PC-3 (cell line): ENCODE measurements at regions not wholly inside any gene's neighbourhood (a gene's known extent, or its start where the extent isn't known, plus 50 kb on each side); places are given as distances from the start of the nearest gene placed in this dataset.

Experiments
- ATAC-seq: fragments of 200-7000 bp; cut with Tn5 transposase; 2 replicates; pipeline ENCODE4 v1.9.1; 2020; ENCODE audit warnings: mild to moderate bottlenecking, moderate library complexity
- BruUV-seq: library from RNA; stranded (reverse); fragments of 400-500 nt; replicated peaks from 2 replicates; lab custom pipeline; 2021; lab: Mats Ljungman, UMichigan
- CTCF ChIA-PET: fragments of 300-600 bp; sonication (Branson Sonifier 250); formaldehyde crosslinking; loops from one replicate; lab custom pipeline; 2022; ENCODE audit warnings: antibody characterized with exemption; lab: Charles Lee
- POLR2A ChIA-PET: fragments of 300-600 bp; sonication (Branson Sonifier 250); formaldehyde crosslinking; loops from one replicate; lab custom pipeline; 2022; ENCODE audit warnings: antibody characterized with exemption; ENCODE audit not compliant: unreplicated experiment; lab: Charles Lee
- DNase-seq: peaks from one replicate; pipeline ENCODE4 v3.0.0-alpha.2; 2015
- H2AFZ ChIP-seq: fragments of 300-600 bp; sonication (generic); 2 replicates; pipeline ENCODE4 v1.6.0; 2016; ENCODE audit warnings: antibody characterized with exemption, low read length
- H3F3A ChIP-seq: fragments of 300-600 bp; sonication (generic); one replicate; pipeline ENCODE4 v1.6.0; 2017; ENCODE audit warnings: antibody characterized with exemption, low read length, control low read depth, mild to moderate bottlenecking; ENCODE audit not compliant: unreplicated experiment
- H3K27ac ChIP-seq: fragments of 300-600 bp; sonication (generic); 2 replicates; pipeline ENCODE4 v1.5.1; 2016; ENCODE audit warnings: mild to moderate bottlenecking, low read length
- H3K27me3 ChIP-seq: fragments of 300-600 bp; sonication (generic); 2 replicates; pipeline ENCODE4 v1.6.1; 2016; ENCODE audit warnings: low read length, mixed read lengths
- H3K36me3 ChIP-seq: fragments of 300-600 bp; sonication (generic); 2 replicates; pipeline ENCODE4 v1.6.1; 2016; ENCODE audit warnings: low read depth, mixed run types, low read length, mixed read lengths
- H3K4me1 ChIP-seq: fragments of 300-600 bp; sonication (generic); 2 replicates; pipeline ENCODE4 v1.5.1; 2016; ENCODE audit warnings: low read length; ENCODE audit not compliant: insufficient read depth
- H3K4me2 ChIP-seq: fragments of 300-600 bp; sonication (generic); 2 replicates; pipeline ENCODE4 v1.6.0; 2016; ENCODE audit warnings: low read length
- H3K4me3 ChIP-seq: fragments of 300-600 bp; sonication (generic); 2 replicates; pipeline ENCODE4 v1.5.1; 2016; ENCODE audit warnings: mild to moderate bottlenecking, low read length, mixed read lengths
- H3K79me2 ChIP-seq: fragments of 300-600 bp; sonication (generic); 2 replicates; pipeline ENCODE4 v1.6.1; 2017; ENCODE audit warnings: low read length, mixed read lengths
- H3K9ac ChIP-seq: fragments of 300-600 bp; sonication (generic); 2 replicates; pipeline ENCODE4 v1.6.0; 2016; ENCODE audit warnings: mild to moderate bottlenecking, low read length
- H3K9me2 ChIP-seq: fragments of 300-600 bp; sonication (generic); replicated peaks from 2 replicates; pipeline ENCODE4 v1.6.1; 2016; ENCODE audit warnings: mixed run types, low read length, mixed read lengths
- H3K9me3 ChIP-seq: fragments of 300-600 bp; sonication (generic); 2 replicates; pipeline ENCODE4 v1.6.1; 2016; ENCODE audit warnings: low read length, mixed read lengths
- H4K20me1 ChIP-seq: fragments of 300-600 bp; sonication (generic); 2 replicates; pipeline ENCODE4 v1.6.1; 2016; ENCODE audit warnings: low read length, mixed read lengths
- CTCF ChIP-seq: fragments of 300-600 bp; sonication (generic); conservative IDR thresholded peaks from 2 replicates; pipeline ENCODE4 v1.5.1; 2017; ENCODE audit warnings: antibody characterized with exemption, low read depth, mild to moderate bottlenecking, low read length
- EZH2 ChIP-seq: fragments of 300-600 bp; sonication (generic); IDR thresholded peaks from one replicate; pipeline ENCODE4 v1.6.1; 2017; ENCODE audit warnings: antibody characterized with exemption, mild to moderate bottlenecking, low read length; ENCODE audit not compliant: unreplicated experiment
- EZH2phosphoT487 ChIP-seq: fragments of 300-600 bp; sonication (generic); IDR thresholded peaks from 2 replicates; pipeline ENCODE4 v1.6.1; 2018; ENCODE audit warnings: mild to moderate bottlenecking, antibody characterized with exemption, low read length, borderline replicate concordance
- intact Hi-C: fragments of 100-400 bp; cut with micrococcal nuclease; formaldehyde crosslinking; loops from 2 replicates; pipeline ENCODE4 v1.9.0; 2023

DNA sequence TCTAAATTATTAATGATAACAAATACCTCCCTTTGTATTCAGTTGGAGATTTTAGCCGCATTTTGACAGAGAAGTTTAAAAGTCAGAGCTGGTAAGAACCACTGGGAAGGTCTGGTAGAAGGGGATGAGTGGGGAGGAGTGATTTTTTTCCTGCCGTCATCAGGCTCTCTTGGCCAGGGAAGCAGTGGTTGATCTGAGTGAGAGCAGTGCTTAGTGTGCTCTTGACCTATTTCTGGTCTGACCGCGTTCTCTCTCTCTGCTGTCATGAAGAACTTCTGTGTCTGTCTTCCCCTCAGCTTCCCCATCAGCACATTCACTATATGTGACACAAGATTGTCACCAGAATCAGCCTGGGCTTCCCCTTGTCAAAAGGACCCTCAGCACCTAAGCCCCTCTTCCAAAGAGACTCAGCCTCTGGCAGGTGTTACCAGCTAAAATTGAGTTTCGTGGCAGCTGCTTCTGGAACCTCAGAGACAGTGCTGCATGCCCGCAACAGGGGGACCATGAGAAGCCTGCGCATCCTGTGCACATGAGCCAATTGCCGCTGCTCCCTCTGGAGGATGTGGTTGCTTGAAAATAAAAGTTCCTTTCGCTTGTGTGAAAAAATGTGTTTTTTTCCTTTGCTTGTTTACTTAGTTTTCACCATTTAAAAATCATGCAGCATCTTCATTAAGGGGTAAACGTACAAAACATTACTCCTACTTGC is 268.9 kb downstream of the C4orf33 start:
- no peaks in the 10 kb centered on the region for H4K20me1 ChIP-seq
- ATAC-seq (no peak), DNase-seq (no peak)
- H3K27ac ChIP-seq: no peak overlapping the region
- BruUV-seq: no TSS peak
- H3K79me2 ChIP-seq: no peaks in the 10 kb centered on the region
- no peak overlapping the region for H3K4me2 ChIP-seq
- intact Hi-C loops: loop anchor here (5.0 kb wide), 1 partner anchor 162 kb away; no protein-coding TSS in a partner anchor
- no peaks in the 10 kb centered on the region for H3K27me3 ChIP-seq
- TF ChIP-seq EZH2: no peak
- no peak for TF ChIP-seq CTCF
- TF ChIP-seq EZH2phosphoT487: no peak
- H3K9me2 ChIP-seq: no peaks in the 10 kb centered on the region
- CTCF ChIA-PET: no interaction called here
- POLR2A ChIA-PET: no interaction called here
- no peaks in the 10 kb centered on the region for H3K9me3 ChIP-seq
- H3K9ac ChIP-seq: no peak overlapping the region
- no peaks in the 10 kb centered on the region for H3K4me1 ChIP-seq
- no peaks in the 10 kb centered on the region for H3K36me3 ChIP-seq
- no peak overlapping the region for H3K4me3 ChIP-seq
- H3F3A ChIP-seq: no peaks in the 10 kb centered on the region
- no peak overlapping the region for H2AFZ ChIP-seq

GRCh38 chr4:129369361-129370010 is 273.5 kb downstream of the C4orf33 start:
- intact Hi-C loops: no loop called here
- Histone ChIP-seq H3K4me1 (no peaks in the 10 kb centered on the region), H3K9ac (no peak overlapping the region), H3K4me3 (no peak overlapping the region), H3K9me2 (no peaks in the 10 kb centered on the region), H3K27me3 (no peaks in the 10 kb centered on the region), H3K27ac (no peak overlapping the region), H3K79me2 (no peaks in the 10 kb centered on the region), H3K9me3 (no peaks in the 10 kb centered on the region), H3K4me2 (no peak overlapping the region), H3K36me3 (no peaks in the 10 kb centered on the region), H4K20me1 (no peaks in the 10 kb centered on the region), H2AFZ (no peak overlapping the region), H3F3A (no peaks in the 10 kb centered on the region)
- ChIA-PET CTCF (no interaction called here), POLR2A (no interaction called here)
- TF ChIP-seq CTCF: no peak
- no peak for TF ChIP-seq EZH2
- no peak for TF ChIP-seq EZH2phosphoT487
- no peak for DNase-seq
- no TSS peak for BruUV-seq
- no peak for ATAC-seq

- Histone ChIP-seq H3K4me3 (no peak overlapping the region), H3K27ac (no peak overlapping the region), H3K9ac (no peak overlapping the region), H3K4me1 (no peaks in the 10 kb centered on the region), H2AFZ (no peak overlapping the region), H3K4me2 (no peak overlapping the region), H3K27me3 (no peaks in the 10 kb centered on the region), H4K20me1 (no peaks in the 10 kb centered on the region), H3K36me3 (no peaks in the 10 kb centered on the region), H3K79me2 (no peaks in the 10 kb centered on the region), H3F3A (no peaks in the 10 kb centered on the region), H3K9me3 (no peaks in the 10 kb centered on the region), H3K9me2 (no peaks in the 10 kb centered on the region)
- ChIA-PET POLR2A (no interaction called here), CTCF (no interaction called here)
- intact Hi-C loops: no loop called here
- no TSS peak for BruUV-seq
- no peak for ATAC-seq
- no peak for TF ChIP-seq CTCF
- TF ChIP-seq EZH2: no peak
- TF ChIP-seq EZH2phosphoT487: no peak
- DNase-seq: no peak
Measured at GRCh38 chr4:129371065-129371464, 275.1 kb downstream of the C4orf33 start.
